ENCODE measurements at regions not wholly inside any gene's neighbourhood (a gene's known extent, or its start where the extent isn't known, plus 50 kb on each side); places are given as distances from the start of the nearest gene placed in this dataset.

DNA sequence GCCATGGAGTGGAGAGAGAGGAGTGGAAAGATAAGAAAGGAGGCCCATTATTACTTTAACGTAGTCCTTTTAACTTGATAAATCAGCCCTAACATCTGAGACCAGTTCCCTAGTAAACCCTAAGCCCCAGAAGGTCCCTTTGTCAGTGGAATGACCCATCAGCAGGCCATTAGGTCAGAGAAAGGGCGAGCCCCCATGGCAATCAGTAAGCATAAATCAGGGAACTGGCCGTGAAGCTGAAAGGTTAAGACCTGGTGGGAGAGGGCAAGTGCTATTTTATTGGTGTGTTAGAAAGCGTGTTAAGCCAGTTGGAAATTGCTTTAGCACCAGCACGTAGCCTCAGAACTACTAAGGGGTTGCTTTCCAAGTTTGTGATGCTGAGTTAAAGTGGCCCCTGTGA is 708.0 kb downstream of the BCL11B start:
- intact Hi-C loops (cut with micrococcal nuclease): no loop called here
- DNase-seq (no peak), ATAC-seq (no peak)

DNA sequence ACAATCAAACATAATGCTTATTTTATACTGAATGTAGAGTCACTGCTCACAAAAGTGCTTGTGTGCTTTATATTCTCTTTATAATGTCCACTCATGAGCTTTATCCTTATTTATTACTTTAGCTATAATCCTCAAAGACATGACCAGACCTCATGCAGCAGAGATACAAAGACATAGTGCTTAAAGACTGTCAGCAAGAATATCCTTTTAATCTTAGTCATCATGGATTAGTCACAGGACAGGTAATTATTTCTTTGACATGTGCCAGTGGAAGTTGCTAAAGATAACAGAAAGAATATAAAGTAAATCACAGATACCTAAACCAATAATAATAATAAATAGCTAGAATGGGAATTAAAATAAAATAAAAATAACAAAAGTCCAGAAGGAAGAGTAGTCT is 707.5 kb downstream of the BCL11B start:
- intact Hi-C loops (cut with micrococcal nuclease): no loop called here
- DNase-seq: no peak
- ATAC-seq: no peak

DNA sequence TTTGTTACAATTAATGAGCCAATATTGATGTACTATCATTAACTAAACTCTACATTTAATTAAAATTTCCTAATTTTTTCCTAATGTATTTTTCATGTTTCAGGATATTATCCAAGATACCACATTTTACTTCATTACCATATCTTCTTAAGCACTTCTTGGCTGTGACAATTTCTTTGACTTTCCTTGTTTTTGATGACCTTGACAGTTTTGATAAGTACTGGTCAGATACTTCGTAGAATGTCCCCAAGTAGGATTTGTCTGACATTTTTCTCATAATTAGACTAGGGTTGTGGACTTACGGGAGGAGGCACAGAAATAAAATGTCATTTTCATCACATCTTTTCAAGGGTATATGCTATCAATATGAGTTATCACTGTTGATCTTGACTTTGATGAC is 700.9 kb downstream of the BCL11B start:
- no peak for ATAC-seq
- DNase-seq: no peak
- intact Hi-C loops (cut with micrococcal nuclease): no loop called here

DNA sequence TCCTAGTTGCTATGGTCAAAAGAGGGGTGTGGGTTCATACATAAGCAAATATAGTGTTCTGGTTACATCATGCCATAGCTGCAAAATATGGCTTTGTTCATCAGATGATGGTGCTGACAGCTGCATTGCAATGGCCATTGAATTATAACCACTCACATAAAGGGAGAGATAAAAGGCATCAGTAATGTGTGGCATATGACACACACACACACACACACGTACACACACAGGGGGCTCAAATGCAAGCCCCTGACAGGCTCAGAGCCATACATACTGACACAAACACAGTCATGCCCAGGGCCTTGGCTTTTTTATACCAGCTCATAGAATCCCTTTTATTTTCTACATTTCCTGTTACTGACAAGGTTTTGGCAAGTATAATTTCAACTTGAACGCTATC is 698.9 kb downstream of the BCL11B start:
- no peak for ATAC-seq
- intact Hi-C loops (cut with micrococcal nuclease): no loop called here
- no peak for DNase-seq

DNA sequence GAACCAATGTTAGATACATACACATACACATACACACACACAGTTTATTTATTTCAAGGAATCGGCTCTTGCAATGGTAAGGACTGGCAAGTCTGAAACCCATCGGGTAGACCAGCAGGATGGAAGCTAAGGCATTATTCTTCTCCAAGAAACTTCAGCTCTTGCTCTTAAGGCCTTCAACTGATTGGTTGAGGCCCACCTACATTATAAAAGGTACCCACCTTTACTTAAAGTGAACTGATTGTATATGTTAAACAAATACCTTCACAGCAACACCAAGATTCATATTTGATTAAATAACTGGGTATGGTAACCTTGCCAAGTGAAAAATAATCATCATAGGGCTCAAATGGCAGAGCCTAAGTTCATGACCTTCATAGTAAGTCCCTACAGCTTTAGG is 695.5 kb downstream of the BCL11B start:
- DNase-seq (no peak), ATAC-seq (no peak)
- intact Hi-C loops (cut with micrococcal nuclease): no loop called here

DNA sequence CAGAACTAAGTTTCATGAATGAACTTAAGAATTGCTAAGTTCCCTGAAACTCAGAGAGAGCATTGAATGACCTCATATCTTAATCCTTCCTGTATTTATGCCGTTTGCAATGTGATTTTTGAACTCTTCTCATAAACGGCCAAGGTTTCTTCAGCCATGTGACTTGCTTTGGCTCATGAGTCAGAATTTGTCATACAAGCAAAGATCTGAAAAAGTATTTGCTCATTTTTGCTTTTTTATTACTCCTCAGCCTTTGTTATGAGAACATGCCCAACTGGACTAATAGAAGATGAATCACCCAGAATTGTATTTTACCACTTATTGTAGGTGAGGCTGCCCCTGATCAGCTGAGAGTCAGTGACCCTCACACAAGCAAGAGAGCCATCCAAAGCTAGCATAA is 693.8 kb downstream of the BCL11B start:
- intact Hi-C loops (cut with micrococcal nuclease): no loop called here
- DNase-seq: no peak
- no peak for ATAC-seq

DNA sequence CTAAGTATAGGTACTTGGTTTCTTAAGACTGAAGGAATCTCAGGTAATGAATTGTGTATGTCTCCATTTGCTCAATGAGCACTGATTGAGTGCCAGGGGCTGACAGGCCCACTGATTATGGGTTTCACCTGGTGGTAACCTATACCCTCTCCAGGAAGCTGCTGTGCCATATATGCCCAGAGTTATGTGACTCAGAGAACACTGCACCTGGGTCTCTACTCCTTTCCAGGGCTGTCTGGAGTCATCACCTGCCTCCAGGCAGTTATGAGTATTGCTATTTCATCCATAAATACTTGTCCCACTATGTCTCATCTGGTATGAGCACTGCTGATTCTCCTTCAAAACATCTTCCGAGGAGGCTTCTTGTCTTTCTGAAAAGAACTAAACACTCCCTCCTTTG is 692.9 kb downstream of the BCL11B start:
- no peak for ATAC-seq

DNA sequence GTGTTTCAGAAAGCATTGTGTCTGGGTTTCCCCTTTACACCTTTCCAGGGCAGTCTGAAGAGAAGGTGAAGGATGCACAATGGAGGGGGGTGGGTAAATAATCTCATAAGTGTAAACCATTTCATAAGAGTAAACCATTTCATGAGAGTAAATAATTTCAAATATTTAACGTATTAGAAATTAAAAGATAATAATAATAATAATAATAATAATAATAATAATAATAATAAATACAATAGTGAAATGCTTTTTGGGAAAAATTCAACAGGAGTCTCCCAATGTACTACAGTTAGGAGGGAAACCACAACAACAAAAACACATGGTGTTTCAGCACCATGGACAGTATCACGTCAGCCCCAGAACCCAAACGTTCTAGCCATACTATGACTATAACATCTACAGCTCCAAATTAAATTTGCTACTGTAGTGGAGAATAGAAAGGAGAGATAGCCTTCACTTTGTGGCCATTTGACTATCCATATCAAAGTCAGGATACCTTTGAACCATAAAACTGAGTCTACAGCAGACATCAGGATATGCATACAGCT is 691.8 kb downstream of the BCL11B start:
- intact Hi-C loops (cut with micrococcal nuclease): no loop called here
- DNase-seq (no peak), ATAC-seq (no peak)

More for the DNA sequence above, 692.9 kb downstream of the BCL11B start:
- DNase-seq: no peak
- intact Hi-C loops (cut with micrococcal nuclease): no loop called here

DNA sequence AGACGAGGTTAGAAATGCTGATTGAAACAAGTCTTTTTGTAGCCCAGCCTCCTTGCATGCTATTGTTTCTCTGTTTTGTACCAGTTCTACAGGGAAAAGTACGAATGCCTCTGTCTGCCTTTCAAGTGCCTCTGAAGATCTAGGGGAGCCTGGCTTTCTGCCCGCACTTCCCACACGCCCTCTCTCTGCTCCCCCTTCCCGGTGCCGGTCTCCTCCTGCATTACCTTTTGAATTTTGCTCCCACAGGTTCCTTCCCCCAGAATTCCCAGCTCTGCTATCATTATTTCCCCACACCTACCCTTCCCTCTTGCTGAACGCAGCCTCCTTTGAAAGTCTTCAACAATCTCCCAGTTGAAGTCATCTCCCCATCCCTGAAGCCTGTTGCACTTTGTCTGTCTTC is 689.7 kb downstream of the BCL11B start:
- intact Hi-C loops (cut with micrococcal nuclease): no loop called here
- ATAC-seq: no peak
- DNase-seq: no peak

DNA sequence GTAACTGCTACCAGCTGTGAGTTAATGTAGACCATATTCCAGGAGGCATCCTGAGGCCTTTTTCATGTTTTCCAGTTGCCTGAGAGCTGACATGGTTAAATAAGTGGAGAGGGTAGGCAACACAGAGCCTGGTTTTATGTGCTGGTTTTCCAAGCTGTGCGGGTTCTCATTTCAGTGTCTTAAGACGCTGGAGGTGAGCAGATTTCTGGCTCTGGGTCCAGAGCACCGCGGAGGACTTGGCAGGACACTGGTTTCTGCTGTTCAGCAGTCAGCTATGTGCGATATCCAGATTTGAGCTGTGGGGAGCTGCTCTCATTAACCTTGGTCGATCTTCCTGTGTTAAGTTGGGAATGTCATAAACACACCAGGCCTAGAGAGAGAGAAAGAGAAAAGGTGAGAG is 680.8 kb downstream of the BCL11B start:
- intact Hi-C loops (cut with micrococcal nuclease): no loop called here
- no peak for ATAC-seq
- DNase-seq: no peak

DNA sequence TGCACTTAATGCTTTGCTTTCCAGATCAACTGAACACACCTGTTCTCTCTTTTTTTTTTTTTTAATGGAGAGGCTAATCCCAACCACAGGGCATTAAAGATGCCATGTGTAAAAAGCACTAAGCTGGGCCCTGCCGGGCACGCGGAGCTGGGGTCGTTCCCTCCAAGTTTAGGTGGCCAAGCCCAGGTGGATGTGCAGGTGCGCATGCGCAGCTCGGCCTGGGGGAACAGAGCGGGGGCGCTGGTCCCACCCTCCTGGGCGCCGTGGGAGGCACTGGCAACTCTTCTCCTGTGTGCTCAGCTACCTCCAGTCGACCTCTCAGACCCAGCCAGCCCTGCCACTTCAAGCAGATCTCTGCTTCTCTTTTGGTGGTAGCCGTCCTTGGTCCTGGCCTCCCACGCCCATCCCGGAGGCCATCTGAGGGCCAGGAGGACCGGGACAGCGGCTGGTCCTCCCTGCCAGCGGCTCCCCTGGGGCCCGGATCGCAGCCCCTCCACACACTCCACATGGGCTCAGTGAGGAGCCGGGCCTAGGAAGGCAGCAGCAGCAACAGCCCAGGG is 679.3 kb downstream of the BCL11B start:
- DNase-seq: no peak
- no peak for ATAC-seq
- intact Hi-C loops (cut with micrococcal nuclease): no loop called here

DNA sequence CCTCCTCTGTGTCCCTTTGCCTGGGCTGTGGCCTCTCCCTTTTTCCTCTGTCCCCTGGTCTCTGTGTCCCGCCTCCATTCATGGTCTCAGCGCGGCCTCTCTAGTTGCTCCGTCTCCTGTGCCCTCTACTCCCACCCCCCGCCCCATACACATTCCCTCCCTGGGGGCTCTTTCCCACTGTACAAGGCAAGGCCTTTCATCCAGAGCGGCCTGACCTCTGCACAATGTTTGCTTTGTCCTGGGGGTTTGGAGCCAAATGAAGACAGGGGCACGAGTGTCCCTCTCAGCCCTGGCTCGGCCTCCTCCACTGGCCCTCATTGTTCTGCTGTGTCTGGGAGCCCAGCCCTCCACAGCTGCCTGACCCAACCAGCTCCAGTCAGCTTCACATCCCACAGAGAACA is 678.6 kb downstream of the BCL11B start:
- ATAC-seq (no peak), DNase-seq (no peak)
- intact Hi-C loops (cut with micrococcal nuclease): no loop called here

DNA sequence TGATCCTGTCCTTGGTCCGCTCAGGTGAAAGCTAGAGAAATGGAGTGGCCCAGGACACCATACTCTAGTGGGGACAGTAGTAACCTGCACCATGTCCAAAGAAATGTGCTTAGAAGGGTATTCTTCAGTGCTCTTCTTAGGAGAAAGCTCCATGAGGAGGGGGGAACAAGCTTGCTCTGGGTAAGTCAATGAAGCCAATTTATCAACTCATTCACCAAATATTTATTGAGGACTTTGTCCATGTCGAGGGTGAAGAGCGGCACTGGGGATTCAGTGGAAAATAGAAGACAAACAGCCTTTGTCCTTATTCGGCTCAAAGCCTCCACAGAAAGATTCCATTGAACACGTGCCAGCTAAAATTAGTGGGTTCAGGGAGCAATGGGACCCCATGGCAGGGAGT is 677.8 kb downstream of the BCL11B start:
- no peak for ATAC-seq
- DNase-seq: no peak
- intact Hi-C loops (cut with micrococcal nuclease): no loop called here

DNA sequence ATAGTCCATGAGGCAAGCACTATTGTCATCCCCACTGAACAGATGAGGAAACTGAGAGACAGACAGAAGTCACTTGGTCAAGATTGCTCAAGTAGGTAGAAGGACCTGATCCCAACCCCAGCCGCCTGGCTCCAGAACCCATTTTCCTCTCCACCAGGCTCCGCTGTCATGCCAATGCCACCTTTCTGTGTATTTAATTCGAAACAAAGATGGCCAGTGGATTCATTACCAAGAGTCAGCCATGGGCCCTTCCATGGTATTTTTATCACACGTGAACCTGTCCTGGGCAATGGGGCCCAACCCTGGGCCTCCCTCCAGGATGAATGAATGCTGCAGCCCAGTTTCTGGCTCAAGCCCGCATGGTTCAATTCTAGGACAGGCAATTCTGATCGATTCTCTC is 673.4 kb downstream of the BCL11B start:
- DNase-seq: no peak
- intact Hi-C loops (cut with micrococcal nuclease): no loop called here
- no peak for ATAC-seq

DNA sequence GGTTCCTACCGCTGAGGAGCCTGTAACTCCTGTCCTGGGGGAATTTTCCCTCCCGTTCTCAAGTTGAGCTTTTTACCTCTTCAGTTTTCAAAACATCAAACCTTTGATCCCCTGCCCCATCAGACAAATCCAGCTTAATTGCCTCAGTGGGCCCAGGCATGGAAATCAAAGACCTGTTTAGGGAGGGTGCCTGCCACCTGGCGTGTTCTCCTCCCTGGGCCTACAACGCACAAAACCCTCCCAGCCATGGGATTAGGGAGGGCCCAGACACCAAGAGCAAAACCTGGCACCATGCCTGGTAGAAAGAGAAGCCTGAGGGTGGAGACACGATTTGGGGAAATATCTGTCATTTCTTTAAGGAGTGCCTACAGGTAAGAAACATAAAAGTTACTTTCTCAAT is 672.9 kb downstream of the BCL11B start:
- ATAC-seq: no peak
- intact Hi-C loops (cut with micrococcal nuclease): no loop called here
- no peak for DNase-seq

DNA sequence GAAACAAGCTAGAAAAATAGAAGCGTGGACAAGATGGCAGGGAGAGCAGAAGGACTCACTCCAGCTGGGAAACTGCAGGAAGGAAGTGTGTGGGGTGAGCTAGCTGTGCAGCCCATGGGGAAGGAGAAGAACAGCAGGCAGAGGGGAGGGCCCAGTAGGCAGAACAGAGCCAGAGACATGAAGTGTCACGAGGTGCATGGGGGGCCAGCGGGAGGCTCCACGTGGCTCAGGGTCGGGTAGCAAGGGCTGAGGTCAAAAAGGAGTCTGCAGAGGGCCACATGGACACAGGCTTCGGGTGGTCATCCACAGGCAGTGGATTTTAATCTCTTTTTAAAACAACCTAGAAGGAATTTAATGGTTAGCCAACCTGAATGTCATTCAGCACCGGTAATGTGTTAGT is 669.0 kb downstream of the BCL11B start:
- intact Hi-C loops (cut with micrococcal nuclease): no loop called here

DNA sequence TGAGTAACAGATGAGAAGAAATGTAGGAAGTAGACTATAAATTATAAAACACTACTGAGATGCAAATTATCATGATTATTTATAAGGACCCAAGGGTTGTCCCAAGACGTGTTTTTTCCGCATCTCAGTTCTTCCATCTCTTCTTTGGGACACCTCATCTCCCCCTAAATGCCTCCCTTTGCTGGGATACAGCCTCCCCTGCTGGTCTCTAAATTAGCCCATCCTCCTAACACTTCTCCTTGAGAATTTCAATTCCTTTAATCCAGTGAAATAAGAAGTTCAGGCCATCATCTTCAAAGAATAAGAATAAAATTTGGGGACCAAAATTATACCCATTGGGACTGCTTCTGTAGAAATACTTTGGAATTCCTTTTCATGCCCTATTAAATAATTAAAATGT is 667.0 kb downstream of the BCL11B start:
- intact Hi-C loops (cut with micrococcal nuclease): no loop called here
- no peak for DNase-seq
- no peak for ATAC-seq

More for the DNA sequence above, 669.0 kb downstream of the BCL11B start:
- DNase-seq (no peak), ATAC-seq (no peak)

DNA sequence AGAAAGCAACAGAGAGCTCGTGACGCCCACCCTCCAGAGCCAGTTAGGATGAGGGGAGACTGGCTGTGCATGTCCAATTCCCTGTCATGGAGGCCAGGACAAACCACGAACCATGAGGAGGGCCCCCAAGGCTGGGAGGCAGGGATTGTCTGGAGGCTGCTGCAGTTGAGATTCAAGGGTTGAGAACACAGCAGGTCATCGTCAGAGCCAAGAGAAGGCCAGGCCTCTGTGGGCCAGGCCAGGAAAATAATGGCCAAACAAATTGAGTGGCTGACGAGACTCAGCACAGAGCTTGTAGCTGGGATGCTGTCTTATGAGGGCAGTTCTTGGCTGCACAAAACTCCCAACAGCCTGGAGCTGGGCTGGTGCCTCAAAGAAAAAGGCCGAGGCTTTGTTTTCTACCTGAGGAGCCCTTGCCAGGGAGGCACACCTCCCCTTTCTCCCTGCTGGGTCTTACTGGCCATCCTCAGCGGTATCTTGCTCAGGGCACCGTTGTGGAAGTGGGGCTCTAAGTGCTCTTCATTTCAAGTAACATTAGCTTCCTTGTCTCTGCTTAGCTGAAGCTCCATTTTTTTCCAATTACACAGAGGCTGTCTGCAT is 665.9 kb downstream of the BCL11B start:
- intact Hi-C loops (cut with micrococcal nuclease): no loop called here
- ATAC-seq (no peak), DNase-seq (no peak)

DNA sequence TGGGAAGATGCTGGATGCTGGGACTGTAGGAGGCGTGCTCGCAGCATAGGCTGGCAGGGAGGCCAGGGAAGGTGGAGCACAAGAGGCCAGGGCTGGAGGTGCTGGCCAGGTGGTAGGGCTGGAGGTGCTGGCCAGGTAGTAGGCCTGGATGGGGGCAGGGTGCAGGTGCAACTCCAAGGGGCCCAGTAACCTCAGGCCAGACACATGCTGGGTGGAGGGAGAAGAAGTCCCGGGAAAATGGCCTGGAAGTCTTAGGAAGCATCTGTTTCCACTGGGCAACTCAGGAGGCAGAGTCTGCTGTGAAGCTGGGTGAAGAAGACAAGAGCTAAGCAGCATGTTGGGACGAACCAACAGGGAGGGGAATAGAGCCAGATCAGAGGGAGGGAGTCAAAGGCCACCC is 665.2 kb downstream of the BCL11B start:
- DNase-seq (no peak), ATAC-seq (no peak)
- intact Hi-C loops (cut with micrococcal nuclease): no loop called here

DNA sequence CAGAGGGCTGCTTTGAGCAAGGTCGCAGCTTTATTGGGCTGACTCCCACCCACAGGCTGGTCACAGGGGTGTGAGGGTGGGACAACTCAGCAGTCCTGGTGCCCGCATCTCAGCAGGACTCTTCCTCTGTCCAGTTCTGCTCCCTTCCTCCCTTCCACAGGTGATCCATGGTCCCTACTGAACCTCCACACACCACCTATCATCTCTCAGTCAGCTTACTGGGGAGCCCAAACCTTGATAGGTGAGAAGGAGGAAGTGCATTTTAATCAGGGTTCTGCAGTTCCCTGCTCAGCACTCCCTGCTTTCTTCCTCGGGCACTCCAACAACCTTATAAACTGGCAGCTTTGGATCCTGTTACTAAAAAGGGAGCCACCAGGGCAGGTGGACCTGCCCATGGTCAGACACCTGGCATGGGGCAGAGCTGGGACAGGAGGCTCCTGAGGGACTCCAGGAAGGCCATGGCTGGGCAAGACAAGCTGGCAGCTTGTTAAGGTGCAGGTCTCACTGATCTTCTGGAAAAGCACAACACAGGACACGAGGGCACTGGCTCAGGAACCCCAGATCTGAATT is 664.6 kb downstream of the BCL11B start:
- no peak for DNase-seq
- intact Hi-C loops (cut with micrococcal nuclease): no loop called here
- no peak for ATAC-seq

Data from left ventricle myocardium superior (tissue), 1 donor.